Uterus (tissue), 2 donors: ENCODE measurements at regions not wholly inside any gene's neighbourhood (a gene's known extent, or its start where the extent isn't known, plus 50 kb on each side); places are given as distances from the start of the nearest gene placed in this dataset.

Experiments
- POLR2A ChIP-seq, 2 donors: fragments of 450-650 bp; IDR thresholded peaks; one replicate each; pipeline ENCODE4 v1.6.1; 2016; ENCODE audit warnings: antibody characterized with exemption in 2 of 2, mild to moderate bottlenecking in 1 of 2, moderate library complexity in 1 of 2
- TF ChIP-seq, protein P1 (sequence below), 4 experiments: fragments of 200-600 bp in 2 of 4; fragments of 450-650 bp in 2 of 4; sonication (generic) in 2 of 4; IDR thresholded peaks; one replicate each; pipeline ENCODE4 v1.5.1; 2016 to 2019; ENCODE audit warnings: antibody characterized with exemption in 4 of 4, mild to moderate bottlenecking in 2 of 4, moderate library complexity in 1 of 4

DNA sequence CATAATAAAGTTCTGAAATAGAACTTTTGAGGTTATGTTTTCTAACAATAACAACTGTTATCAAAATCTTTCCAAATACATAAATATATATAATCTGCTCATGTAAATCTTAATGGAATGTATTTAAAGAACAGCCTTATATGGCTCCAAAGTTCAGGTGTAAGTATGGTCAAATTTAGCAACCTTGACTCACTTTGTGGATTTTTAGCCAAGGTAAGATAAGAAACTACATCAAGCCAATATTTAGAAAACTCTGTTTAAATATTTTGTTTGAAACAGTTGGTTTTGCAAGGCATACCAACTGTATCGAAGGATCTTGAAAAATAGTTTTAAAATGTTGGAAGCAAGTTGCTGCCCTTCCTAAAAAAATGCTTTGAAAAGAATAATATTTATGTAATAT is 228.9 kb upstream of the SEMA3D start:
- TF ChIP-seq, protein P1, sequence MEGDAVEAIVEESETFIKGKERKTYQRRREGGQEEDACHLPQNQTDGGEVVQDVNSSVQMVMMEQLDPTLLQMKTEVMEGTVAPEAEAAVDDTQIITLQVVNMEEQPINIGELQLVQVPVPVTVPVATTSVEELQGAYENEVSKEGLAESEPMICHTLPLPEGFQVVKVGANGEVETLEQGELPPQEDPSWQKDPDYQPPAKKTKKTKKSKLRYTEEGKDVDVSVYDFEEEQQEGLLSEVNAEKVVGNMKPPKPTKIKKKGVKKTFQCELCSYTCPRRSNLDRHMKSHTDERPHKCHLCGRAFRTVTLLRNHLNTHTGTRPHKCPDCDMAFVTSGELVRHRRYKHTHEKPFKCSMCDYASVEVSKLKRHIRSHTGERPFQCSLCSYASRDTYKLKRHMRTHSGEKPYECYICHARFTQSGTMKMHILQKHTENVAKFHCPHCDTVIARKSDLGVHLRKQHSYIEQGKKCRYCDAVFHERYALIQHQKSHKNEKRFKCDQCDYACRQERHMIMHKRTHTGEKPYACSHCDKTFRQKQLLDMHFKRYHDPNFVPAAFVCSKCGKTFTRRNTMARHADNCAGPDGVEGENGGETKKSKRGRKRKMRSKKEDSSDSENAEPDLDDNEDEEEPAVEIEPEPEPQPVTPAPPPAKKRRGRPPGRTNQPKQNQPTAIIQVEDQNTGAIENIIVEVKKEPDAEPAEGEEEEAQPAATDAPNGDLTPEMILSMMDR (IDR thresholded peaks at IDR 0.05): no peak
- TF ChIP-seq POLR2A (IDR thresholded peaks at IDR 0.05): no peak
